GM12872 (cell line): ENCODE measurements at regions not wholly inside any gene's neighbourhood (a gene's known extent, or its start where the extent isn't known, plus 50 kb on each side); places are given as distances from the start of the nearest gene placed in this dataset.

Experiments used
- TF ChIP-seq, protein P1 (sequence below): IDR thresholded peaks from 3 replicates; pipeline ENCODE4 v1.5.1; 2011; ENCODE audit warnings: low read depth, mild to moderate bottlenecking, low read length, moderate library complexity; ENCODE audit not compliant: insufficient read depth

DNA sequence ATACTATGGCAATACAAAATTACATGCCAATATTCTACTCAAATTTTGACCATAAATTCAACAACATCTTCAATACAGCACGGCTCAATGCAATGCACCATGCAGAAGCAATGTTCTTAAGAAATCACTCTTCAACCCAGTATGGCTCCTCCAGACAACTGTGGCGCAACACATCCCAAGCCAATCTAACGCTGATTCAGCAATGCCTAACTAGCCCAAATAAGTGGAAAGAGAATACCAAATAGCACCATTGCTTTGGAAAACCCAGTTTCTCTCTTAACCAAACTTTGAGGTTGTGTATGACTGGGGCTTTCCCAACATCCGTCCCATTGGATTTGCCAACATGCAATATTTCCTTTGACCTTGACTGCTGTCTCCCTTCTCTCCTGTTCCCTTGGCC is 211.1 kb upstream of the TBX3 start:
- TF ChIP-seq, protein P1, sequence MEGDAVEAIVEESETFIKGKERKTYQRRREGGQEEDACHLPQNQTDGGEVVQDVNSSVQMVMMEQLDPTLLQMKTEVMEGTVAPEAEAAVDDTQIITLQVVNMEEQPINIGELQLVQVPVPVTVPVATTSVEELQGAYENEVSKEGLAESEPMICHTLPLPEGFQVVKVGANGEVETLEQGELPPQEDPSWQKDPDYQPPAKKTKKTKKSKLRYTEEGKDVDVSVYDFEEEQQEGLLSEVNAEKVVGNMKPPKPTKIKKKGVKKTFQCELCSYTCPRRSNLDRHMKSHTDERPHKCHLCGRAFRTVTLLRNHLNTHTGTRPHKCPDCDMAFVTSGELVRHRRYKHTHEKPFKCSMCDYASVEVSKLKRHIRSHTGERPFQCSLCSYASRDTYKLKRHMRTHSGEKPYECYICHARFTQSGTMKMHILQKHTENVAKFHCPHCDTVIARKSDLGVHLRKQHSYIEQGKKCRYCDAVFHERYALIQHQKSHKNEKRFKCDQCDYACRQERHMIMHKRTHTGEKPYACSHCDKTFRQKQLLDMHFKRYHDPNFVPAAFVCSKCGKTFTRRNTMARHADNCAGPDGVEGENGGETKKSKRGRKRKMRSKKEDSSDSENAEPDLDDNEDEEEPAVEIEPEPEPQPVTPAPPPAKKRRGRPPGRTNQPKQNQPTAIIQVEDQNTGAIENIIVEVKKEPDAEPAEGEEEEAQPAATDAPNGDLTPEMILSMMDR: no peak

DNA sequence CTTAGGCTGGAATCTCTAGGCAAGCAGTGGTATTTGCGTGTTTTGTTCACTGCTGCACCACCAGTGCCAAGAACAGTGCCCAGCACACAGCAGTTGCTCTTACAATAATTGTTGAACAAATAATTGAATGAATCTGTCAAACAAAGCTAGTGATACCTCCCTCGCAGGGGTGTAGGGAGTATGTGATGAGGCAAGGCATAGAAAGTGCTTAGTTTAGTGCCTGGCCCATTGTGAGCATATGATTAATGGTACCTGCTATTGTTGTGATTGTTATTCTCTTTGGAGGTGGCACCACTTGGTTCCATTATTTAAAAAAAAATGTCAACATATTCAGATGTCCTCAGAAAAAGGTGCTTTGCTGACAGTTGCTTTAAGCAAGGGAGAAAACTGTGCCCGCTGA is 210.1 kb upstream of the TBX3 start:
- TF ChIP-seq, protein P1: no peak

GRCh38 chr12:114888928-114889584 is 205.1 kb upstream of the TBX3 start:
- TF ChIP-seq, protein P1: no peak

- TF ChIP-seq, protein P1: no peak
Observed at GRCh38 chr12:114888448-114888847, 204.5 kb upstream of the TBX3 start.

- TF ChIP-seq, protein P1: no peak
Observed at GRCh38 chr12:114885501-114885900, 201.5 kb upstream of the TBX3 start.

DNA sequence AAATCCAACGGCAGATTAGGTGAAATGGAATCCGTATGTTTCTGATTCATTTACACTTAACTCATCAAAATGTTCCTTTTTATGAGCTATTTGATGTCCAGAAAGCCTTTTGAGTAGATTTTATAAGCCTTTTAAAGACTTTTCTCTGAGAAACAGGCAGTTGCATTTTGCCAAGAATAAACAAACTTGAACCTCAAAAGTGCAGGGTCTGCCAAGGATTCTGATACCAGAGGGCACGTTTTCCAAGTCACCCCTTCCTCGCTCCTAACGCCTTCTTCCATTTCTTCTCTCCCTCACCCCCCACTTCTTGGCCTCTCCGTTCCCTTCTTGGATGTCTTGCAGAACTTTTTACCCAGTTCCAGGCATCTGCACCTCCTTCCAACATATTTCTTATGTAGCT is 200.6 kb upstream of the TBX3 start:
- TF ChIP-seq, protein P1: no peak

DNA sequence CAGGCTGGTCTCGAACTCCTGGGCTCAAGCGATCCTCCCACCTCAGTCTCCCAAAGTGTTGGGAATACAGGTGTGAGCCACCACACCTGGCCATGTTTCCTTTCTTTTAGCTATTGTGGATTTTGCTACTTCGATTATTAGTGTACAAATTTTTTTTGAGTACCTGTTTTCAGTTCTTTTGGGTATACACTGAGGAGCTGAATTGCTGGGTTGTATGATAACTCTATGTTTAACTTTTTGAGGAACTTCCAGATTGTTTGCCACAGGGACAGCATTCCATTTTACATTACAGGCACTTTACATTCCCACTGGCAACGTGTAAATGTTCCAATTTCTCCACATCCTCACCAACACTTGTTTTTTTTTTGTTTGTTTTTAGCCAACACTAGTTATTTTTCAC is 198.1 kb upstream of the TBX3 start:
- TF ChIP-seq, protein P1: no peak
